ENCODE measurements at regions not wholly inside any gene's neighbourhood (a gene's known extent, or its start where the extent isn't known, plus 50 kb on each side); places are given as distances from the start of the nearest gene placed in this dataset.

- TF ChIP-seq POLR2AphosphoS5 (IDR thresholded peaks at IDR 0.05; ENCODE audit: borderline replicate concordance, low read depth, low read length) = no peak
- TF ChIP-seq FOXP2 (optimal IDR thresholded peaks at IDR 0.05; ENCODE audit: control extremely low read depth, extremely low read length, insufficient read depth) = no peak
Observed at GRCh38 chr3:110093411-110093810, 756.1 kb upstream of the DPPA4 start.

Data from SK-N-MC (cell line).